CD1c-positive myeloid dendritic cell (primary cell): ENCODE measurements at regions not wholly inside any gene's neighbourhood (a gene's known extent, or its start where the extent isn't known, plus 50 kb on each side); places are given as distances from the start of the nearest gene placed in this dataset.
"Not testable (repeated sequence)": the region's sequence is repeated elsewhere in the genome, so short reads cannot be mapped to it uniquely, and the experiment has no call there.

Experiments
- DNase-seq: peaks from one replicate; pipeline ENCODE4 v3.0.0-alpha.2; 2016; ENCODE audit errors: extremely low spot score

GRCh38 chr6:141580131-141580530, 552.6 kb upstream of the GJE1 start:
- DNase-seq = no peak

- DNase-seq = no peak
Measured at GRCh38 chr6:141576751-141577150, 556.0 kb upstream of the GJE1 start.

GRCh38 chr6:141562851-141563763, 569.6 kb upstream of the GJE1 start:
- peak; percentile 83 for DNase-seq

- peak; percentile 15 for DNase-seq
Measured at GRCh38 chr6:141562186-141562811, 570.4 kb upstream of the GJE1 start.

DNA sequence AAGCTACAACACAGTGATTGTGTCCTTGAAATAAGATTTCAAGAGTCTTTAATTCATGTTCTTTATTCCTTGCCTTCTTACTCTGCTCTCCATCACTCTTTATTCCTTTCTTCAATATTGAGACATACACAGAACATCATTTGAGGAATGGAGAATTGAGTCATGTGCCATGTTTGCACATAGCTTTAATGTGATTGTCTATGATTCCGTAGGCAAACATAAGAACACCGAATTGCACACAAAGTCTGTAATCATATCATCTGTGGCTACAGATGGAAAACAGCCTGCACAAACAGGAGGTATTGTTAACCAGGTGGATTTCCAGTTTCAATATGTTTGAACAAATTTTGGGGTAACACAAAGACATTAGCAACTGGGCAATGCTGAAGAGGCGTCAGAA, 571.6 kb upstream of the GJE1 start:
- no peak for DNase-seq

DNA sequence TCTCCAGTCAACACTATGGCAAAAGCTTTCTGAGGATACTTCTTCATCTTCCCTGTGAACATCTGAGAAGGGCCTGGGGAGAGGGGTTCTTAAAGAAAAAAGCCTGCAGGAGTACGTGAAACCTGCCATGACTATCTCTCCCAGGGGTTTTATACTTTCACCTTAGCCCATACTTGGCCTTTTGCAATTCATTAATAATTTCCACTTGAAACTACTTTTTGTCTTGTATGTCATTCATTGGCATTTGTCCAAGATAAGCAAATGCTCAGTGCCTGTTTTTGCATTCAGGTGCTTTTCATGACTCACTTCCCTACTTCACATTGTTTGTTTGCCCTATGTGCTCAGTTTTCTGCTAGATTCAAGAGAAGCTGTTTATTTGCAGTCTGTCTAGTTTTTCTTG, 580.3 kb upstream of the GJE1 start:
- DNase-seq = no peak

DNA sequence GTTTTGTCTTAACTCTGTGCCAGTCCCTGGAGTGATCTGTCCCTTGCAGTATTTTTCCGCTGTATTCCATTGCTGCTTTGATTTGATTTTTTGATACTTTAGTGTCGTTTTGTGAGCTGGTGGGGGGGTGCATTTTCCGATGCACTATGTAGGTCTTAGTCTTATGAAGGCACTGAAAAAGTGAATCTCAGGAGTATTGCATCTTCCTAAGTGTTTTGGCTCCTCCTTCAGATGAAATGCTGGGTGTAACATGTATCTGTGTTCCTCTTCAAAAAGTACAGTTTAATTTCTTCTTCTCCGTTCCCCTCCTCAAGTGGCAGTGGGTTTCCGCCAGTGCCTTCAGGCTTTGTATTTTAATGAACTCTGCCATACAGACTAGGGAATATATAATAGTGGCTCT, 580.7 kb upstream of the GJE1 start:
- no peak for DNase-seq

GRCh38 chr6:141551318-141551717, 581.4 kb upstream of the GJE1 start:
- DNase-seq = no peak

- DNase-seq = no peak
Measured at GRCh38 chr6:141550471-141550870, 582.3 kb upstream of the GJE1 start.

GRCh38 chr6:141548966-141549365, 583.8 kb upstream of the GJE1 start:
- DNase-seq = no peak

- DNase-seq = no peak
Measured at GRCh38 chr6:141541581-141542324, 591.0 kb upstream of the GJE1 start.

DNA sequence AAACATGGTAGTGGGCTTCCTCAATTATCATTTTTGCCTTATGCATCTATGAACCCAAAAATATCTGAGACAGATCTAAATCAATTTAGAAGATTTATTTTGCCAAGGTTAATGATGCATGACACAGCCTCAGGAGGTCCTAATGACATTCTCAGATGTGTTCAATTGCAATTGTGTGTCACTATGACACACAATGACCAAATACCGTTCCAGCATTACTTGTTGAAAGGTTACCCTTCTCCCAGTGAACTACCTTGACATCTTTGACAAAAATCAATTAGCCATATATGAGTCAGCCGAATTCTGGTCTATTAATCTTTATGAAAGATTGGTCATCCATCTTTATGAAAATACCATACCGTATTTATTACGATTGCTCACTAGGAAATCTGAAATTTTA, 592.5 kb upstream of the GJE1 start:
- no peak for DNase-seq

DNA sequence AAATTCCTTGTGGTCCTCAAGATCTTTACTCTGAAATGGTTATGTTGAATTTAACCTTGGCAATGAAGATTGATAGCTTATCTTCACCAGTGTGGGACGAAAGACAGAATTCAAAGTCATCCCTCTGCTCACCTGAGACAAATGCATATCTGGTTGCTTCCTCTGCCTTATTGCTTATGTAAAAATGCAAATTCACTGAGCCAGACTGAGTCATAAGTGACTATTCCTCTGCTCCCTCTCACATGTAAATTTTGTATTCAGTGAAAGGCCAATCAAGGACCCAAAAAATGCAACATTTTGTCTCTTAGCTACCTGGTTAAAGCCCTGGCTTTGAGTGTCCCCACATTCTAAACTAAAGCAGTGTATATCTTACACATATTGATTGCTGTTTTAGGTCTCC, 593.1 kb upstream of the GJE1 start:
- DNase-seq = no peak

- DNase-seq = no peak
Measured at GRCh38 chr6:141532211-141532610, 600.5 kb upstream of the GJE1 start.

DNA sequence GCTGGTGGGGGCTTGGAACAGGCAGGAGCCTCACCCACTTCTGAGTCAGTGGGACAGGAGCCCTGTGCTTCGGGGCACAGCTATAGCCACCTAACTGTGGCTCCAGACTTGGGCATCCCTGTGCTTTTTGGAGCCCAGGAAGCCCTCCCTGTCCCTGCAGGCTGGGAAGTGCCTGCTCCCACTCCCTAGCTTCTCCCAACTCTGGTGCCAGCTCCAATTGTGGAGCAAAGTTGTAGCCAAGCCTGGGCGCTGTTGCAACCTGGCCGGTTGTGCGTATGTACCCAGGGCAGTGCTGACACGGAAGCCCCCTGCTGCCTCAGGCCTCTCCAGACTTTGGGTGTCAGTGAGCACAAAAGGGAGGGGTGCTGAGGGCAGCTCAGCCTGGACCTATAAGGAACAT, 601.7 kb upstream of the GJE1 start:
- DNase-seq = no peak

DNA sequence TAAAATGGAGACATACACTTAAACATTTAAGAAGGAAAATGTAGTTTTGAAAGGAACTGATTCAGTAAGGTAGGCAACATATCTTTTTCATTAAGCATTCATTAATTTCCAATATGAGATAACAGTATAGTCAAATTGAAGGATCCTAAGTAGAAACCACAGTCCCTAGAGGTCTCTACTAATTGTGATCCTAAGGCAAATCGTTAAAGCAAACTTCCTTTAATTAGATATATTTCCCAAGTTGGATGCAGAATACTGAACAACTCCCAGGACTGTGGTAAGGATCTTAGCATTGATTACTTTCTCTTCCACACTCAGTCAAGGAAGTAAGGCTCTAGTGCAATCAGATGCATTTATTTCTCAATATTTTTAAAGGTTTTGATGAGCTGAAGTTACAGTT, 604.1 kb upstream of the GJE1 start:
- DNase-seq = no peak

DNA sequence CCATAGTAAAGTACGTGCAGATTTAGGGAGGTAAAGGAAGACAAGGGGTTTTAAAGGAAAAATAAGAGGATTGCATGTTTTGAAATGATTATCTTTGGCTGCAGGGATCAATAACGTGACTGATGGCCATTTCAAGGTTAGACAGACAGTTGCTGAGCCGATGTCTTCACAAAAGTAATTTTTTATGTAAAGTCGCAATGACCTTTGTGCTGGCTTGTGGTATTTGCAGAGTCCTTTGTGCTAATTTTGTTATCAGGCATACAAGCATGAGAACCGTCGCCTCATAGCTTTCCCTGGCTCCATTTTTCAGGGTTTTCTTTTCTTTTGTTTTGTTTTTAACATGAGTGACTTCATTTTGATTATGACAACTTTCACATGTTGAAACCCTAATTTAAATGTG, 605.7 kb upstream of the GJE1 start:
- DNase-seq = no peak

- DNase-seq = no peak
Measured at GRCh38 chr6:141521440-141521839, 611.3 kb upstream of the GJE1 start.

GRCh38 chr6:141513830-141514229, 618.9 kb upstream of the GJE1 start:
- no peak for DNase-seq

DNA sequence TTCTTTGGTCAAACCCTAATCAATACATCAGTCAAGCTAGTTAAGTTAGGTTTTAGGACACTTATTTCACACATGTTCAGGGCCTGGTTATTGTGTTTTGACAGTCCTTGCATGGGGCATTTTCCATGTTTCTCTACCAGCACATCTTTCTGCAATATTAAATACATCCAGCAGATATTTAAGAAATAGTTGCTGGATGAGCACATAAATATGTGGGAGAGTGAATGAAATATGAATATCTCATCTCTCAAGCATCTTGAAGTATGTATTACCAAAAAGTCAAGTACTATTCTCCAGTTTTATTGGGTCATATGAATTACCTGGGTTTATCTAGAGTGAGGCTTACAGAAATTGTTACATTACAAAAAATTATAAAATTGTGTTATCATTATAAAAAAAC, 621.9 kb upstream of the GJE1 start:
- DNase-seq = no peak

GRCh38 chr6:141506062-141506461, 626.7 kb upstream of the GJE1 start:
- DNase-seq = not testable (repeated sequence)

DNA sequence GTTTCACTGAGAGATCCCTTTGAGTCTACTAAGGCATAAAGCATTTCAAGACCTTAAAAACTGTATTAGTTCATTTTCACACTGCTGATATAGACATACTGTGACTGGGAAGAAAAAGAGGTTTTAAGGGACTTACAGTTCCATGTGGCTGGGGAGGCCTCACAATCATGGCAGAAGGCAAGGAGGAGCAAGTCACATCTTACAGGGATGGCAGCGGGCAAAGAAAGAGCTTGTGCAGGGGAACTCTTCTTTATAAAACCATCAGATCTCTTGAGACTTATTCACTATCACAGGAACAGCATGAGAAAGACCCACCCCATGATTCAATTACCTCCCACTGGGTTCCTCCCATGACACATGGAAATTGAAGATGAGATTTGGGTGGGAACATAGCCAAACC, 628.4 kb upstream of the GJE1 start:
- not testable (repeated sequence) for DNase-seq

DNA sequence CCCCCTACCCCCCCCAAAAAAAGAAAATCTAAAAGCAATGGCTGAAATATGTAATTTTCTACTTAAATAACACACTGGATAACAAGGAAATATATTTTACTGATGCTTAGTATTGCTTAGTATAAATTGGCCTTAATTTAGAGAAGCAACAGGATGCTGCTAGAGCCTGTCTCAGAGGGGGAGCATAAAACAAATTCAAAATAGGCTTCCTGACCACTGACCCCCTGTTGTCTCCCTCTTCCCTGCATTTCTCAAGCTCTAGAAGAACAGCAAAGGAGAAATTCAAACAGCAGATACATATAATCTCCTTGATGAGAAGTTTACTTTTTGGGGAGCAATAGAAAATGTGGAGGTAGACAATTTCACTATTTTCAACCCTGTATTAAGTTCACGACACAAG, 631.1 kb upstream of the GJE1 start:
- no peak for DNase-seq
